ENCODE measurements at regions not wholly inside any gene's neighbourhood (a gene's known extent, or its start where the extent isn't known, plus 50 kb on each side); places are given as distances from the start of the nearest gene placed in this dataset.

GRCh38 chr3:94220426-94220825, 157.6 kb downstream of the NSUN3 start:
- TF ChIP-seq CTCF (IDR thresholded peaks at IDR 0.05), result no peak
- TF ChIP-seq POLR2AphosphoS5 (IDR thresholded peaks at IDR 0.05), result no peak
- no peak for TF ChIP-seq EP300 (IDR thresholded peaks at IDR 0.05)
- TF ChIP-seq POLR2A (IDR thresholded peaks at IDR 0.05), result no peak

All from stomach (tissue), 4 donors.